ENCODE measurements at regions not wholly inside any gene's neighbourhood (a gene's known extent, or its start where the extent isn't known, plus 50 kb on each side); places are given as distances from the start of the nearest gene placed in this dataset.

DNA sequence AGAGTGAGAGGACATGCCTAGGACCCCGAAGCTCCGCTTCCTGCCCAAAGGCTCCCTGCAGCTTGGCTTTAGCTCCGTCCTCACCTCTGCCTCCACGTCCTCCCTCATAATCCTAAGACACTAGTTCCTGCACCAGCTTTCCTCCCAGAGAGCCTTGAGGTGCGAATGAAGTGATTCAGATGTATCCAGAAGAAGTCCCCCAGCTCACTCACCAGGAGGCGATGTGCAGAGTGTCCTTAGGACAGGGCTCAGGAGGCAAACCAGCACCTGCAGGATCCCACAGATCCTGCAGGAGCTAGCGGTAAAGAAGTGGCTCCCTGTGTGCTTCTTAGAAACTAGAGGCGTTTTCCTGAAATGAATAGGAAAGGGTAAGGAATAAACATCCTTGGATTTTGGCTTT, 109.7 kb downstream of the HSPH1 start:
- ATAC-seq, result peak; percentile 42; the same call in 2 of the 3 replicates
- TF ChIP-seq, protein P1, sequence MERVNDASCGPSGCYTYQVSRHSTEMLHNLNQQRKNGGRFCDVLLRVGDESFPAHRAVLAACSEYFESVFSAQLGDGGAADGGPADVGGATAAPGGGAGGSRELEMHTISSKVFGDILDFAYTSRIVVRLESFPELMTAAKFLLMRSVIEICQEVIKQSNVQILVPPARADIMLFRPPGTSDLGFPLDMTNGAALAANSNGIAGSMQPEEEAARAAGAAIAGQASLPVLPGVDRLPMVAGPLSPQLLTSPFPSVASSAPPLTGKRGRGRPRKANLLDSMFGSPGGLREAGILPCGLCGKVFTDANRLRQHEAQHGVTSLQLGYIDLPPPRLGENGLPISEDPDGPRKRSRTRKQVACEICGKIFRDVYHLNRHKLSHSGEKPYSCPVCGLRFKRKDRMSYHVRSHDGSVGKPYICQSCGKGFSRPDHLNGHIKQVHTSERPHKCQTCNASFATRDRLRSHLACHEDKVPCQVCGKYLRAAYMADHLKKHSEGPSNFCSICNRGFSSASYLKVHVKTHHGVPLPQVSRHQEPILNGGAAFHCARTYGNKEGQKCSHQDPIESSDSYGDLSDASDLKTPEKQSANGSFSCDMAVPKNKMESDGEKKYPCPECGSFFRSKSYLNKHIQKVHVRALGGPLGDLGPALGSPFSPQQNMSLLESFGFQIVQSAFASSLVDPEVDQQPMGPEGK (CRISPR knock-in tag; IDR thresholded peaks at IDR 0.05; ENCODE audit: borderline replicate concordance), result no peak
- no peak for TF ChIP-seq ARNTL (CRISPR knock-in tag; IDR thresholded peaks at IDR 0.05; ENCODE audit: borderline replicate concordance, low read depth)

DNA sequence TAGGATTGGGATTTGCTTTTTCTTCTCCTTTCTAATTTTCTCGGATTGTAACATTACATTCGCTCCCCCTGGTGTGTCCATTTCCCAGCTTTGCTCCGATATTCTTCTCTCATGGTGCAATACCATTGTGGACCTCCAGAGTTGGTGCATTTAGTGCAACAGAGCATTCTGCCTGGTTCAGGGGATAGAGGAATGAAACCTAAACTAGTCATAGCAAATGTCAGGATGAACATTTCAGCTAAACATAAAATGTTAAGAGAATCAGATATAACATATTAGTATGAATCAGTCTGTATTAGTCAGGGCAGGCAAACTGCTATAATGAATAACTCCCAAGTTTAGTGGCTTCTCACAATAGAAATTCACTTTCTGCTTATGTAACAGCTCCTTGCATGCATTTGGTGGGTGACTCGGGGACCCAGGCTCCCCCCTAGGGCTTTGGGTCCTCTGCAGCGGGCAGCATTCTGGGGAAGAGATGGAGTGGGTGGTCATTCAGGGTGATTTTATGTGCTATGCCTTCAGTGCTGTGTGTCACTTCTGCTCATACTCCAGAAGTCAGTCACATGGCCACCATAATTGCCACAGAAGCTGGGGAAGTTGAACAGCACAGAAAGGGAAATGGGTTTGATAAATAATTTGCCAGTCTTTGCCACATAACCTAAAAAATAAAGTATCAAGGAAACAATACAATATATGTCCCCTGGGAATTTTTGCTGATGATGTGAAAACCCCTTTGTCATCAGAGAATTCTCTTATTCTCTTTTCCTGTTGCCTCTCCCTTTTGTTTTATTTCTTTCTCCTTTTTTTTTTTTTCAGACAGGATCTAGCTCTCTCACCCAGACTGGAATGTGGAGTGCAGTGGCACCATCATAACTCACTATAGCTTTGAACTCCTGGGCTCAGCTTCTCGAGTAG, 111.0 kb downstream of the HSPH1 start:
- TF ChIP-seq ZNF8 (CRISPR knock-in tag; IDR thresholded peaks at IDR 0.05) (no peak), ARNTL (CRISPR knock-in tag; IDR thresholded peaks at IDR 0.05; ENCODE audit: borderline replicate concordance, low read depth) (no peak), SNAI2 (CRISPR knock-in tag; IDR thresholded peaks at IDR 0.05) (no peak), GLIS3 (CRISPR knock-in tag; IDR thresholded peaks at IDR 0.05) (no peak), BACH2 (CRISPR knock-in tag; IDR thresholded peaks at IDR 0.05; ENCODE audit: borderline replicate concordance) (no peak), RARB (CRISPR knock-in tag; IDR thresholded peaks at IDR 0.05) (no peak), ZFP30 (CRISPR knock-in tag; IDR thresholded peaks at IDR 0.05) (no peak)
- TF ChIP-seq, protein P2, sequence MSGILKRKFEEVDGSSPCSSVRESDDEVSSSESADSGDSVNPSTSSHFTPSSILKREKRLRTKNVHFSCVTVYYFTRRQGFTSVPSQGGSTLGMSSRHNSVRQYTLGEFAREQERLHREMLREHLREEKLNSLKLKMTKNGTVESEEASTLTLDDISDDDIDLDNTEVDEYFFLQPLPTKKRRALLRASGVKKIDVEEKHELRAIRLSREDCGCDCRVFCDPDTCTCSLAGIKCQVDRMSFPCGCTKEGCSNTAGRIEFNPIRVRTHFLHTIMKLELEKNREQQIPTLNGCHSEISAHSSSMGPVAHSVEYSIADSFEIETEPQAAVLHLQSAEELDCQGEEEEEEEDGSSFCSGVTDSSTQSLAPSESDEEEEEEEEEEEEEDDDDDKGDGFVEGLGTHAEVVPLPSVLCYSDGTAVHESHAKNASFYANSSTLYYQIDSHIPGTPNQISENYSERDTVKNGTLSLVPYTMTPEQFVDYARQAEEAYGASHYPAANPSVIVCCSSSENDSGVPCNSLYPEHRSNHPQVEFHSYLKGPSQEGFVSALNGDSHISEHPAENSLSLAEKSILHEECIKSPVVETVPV (CRISPR knock-in tag; IDR thresholded peaks at IDR 0.05), result no peak
- TF ChIP-seq, protein P3, sequence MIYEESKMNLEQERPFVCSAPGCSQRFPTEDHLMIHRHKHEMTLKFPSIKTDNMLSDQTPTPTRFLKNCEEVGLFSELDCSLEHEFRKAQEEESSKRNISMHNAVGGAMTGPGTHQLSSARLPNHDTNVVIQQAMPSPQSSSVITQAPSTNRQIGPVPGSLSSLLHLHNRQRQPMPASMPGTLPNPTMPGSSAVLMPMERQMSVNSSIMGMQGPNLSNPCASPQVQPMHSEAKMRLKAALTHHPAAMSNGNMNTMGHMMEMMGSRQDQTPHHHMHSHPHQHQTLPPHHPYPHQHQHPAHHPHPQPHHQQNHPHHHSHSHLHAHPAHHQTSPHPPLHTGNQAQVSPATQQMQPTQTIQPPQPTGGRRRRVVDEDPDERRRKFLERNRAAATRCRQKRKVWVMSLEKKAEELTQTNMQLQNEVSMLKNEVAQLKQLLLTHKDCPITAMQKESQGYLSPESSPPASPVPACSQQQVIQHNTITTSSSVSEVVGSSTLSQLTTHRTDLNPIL (CRISPR knock-in tag; IDR thresholded peaks at IDR 0.05; ENCODE audit: low read depth), result no peak
- TF ChIP-seq, protein P4, sequence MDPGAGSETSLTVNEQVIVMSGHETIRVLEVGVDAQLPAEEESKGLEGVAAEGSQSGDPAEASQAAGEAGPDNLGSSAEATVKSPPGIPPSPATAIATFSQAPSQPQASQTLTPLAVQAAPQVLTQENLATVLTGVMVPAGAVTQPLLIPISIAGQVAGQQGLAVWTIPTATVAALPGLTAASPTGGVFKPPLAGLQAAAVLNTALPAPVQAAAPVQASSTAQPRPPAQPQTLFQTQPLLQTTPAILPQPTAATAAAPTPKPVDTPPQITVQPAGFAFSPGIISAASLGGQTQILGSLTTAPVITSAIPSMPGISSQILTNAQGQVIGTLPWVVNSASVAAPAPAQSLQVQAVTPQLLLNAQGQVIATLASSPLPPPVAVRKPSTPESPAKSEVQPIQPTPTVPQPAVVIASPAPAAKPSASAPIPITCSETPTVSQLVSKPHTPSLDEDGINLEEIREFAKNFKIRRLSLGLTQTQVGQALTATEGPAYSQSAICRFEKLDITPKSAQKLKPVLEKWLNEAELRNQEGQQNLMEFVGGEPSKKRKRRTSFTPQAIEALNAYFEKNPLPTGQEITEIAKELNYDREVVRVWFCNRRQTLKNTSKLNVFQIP (CRISPR knock-in tag; IDR thresholded peaks at IDR 0.05; ENCODE audit: borderline replicate concordance, low read depth), result no peak
- TF ChIP-seq, protein P1 (CRISPR knock-in tag; IDR thresholded peaks at IDR 0.05; ENCODE audit: borderline replicate concordance), result no peak
- ATAC-seq, result peak; percentile 48

DNA sequence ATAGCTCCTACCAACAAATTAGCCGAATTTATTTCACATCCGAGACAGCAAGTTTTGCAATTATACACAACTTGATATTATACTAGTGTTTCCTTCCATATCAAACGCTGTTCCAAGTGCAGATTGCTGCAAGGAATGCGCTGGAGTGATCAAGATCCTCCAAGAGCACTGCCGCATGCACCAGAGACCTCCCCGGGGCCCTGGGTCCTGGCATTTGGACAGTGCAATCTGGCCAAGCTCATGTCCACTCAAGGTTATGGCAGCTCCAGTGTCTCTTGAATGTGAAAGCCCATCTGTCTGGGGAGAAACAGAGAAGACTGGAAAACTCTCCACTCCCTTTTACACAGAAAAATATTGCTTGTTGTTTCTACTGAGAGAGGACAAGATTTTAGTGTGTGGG, 111.9 kb downstream of the HSPH1 start:
- TF ChIP-seq TCF4 (CRISPR knock-in tag; IDR thresholded peaks at IDR 0.05; ENCODE audit: borderline replicate concordance) (no peak), TOX (CRISPR knock-in tag; IDR thresholded peaks at IDR 0.05; ENCODE audit: borderline replicate concordance) (no peak)
- ATAC-seq, result no peak

DNA sequence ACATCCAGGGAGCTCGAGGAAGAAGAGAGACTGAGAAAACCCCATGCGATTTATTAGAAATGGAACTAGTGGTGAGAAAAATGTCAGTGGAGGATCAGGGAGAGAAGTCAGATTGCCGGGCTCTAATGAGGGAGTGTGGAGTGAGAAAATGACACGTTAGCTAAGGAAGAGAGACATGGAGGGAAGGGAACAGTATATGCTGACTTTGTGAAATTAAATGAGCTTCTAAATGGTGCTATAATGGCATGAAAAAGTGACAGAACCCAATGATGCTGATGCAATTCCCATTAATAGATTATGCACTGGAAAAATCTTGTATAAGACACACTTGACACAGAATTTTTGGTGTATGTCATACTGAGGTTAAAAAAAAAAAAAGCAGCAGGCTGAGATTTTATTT, 112.6 kb downstream of the HSPH1 start:
- no peak for ATAC-seq
- no peak for TF ChIP-seq TCF4 (CRISPR knock-in tag; IDR thresholded peaks at IDR 0.05; ENCODE audit: borderline replicate concordance)
- TF ChIP-seq OSR1 (CRISPR knock-in tag; IDR thresholded peaks at IDR 0.05), result no peak
- no peak for TF ChIP-seq ARNTL (CRISPR knock-in tag; IDR thresholded peaks at IDR 0.05; ENCODE audit: borderline replicate concordance, low read depth)
- TF ChIP-seq GLIS3 (CRISPR knock-in tag; IDR thresholded peaks at IDR 0.05), result no peak
- TF ChIP-seq, protein P1 (CRISPR knock-in tag; IDR thresholded peaks at IDR 0.05; ENCODE audit: borderline replicate concordance), result no peak
- TF ChIP-seq, protein P5, sequence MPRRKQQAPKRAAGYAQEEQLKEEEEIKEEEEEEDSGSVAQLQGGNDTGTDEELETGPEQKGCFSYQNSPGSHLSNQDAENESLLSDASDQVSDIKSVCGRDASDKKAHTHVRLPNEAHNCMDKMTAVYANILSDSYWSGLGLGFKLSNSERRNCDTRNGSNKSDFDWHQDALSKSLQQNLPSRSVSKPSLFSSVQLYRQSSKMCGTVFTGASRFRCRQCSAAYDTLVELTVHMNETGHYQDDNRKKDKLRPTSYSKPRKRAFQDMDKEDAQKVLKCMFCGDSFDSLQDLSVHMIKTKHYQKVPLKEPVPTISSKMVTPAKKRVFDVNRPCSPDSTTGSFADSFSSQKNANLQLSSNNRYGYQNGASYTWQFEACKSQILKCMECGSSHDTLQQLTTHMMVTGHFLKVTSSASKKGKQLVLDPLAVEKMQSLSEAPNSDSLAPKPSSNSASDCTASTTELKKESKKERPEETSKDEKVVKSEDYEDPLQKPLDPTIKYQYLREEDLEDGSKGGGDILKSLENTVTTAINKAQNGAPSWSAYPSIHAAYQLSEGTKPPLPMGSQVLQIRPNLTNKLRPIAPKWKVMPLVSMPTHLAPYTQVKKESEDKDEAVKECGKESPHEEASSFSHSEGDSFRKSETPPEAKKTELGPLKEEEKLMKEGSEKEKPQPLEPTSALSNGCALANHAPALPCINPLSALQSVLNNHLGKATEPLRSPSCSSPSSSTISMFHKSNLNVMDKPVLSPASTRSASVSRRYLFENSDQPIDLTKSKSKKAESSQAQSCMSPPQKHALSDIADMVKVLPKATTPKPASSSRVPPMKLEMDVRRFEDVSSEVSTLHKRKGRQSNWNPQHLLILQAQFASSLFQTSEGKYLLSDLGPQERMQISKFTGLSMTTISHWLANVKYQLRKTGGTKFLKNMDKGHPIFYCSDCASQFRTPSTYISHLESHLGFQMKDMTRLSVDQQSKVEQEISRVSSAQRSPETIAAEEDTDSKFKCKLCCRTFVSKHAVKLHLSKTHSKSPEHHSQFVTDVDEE (CRISPR knock-in tag; IDR thresholded peaks at IDR 0.05), result no peak
- TF ChIP-seq, protein P3 (CRISPR knock-in tag; IDR thresholded peaks at IDR 0.05; ENCODE audit: low read depth), result no peak
- TF ChIP-seq CSDC2 (CRISPR knock-in tag; IDR thresholded peaks at IDR 0.05), result no peak
- no peak for TF ChIP-seq ZNF8 (CRISPR knock-in tag; IDR thresholded peaks at IDR 0.05)
- TF ChIP-seq, protein P4 (CRISPR knock-in tag; IDR thresholded peaks at IDR 0.05; ENCODE audit: borderline replicate concordance, low read depth), result no peak
